MM.1S (cell line): ENCODE measurements at regions not wholly inside any gene's neighbourhood (a gene's known extent, or its start where the extent isn't known, plus 50 kb on each side); places are given as distances from the start of the nearest gene placed in this dataset.
"Not testable (repeated sequence)": the region's sequence is repeated elsewhere in the genome, so short reads cannot be mapped to it uniquely, and the experiment has no call there.

Experiments
- DNase-seq: peaks from one replicate; pipeline ENCODE4 v3.0.0-alpha.2; 2015
- H2AFZ ChIP-seq: fragments of 300-600 bp; sonication (generic); 2 replicates; pipeline ENCODE4 v1.6.0; 2016; ENCODE audit warnings: antibody characterized with exemption, low read length
- H3F3A ChIP-seq: fragments of 300-600 bp; sonication (generic); 2 replicates; pipeline ENCODE4 v1.6.1; 2016; ENCODE audit warnings: mild to moderate bottlenecking, antibody characterized with exemption, low read length, moderate library complexity, mixed read lengths; ENCODE audit not compliant: insufficient read depth
- H3K27ac ChIP-seq: fragments of 300-600 bp; sonication (generic); 2 replicates; pipeline ENCODE4 v1.5.1; 2016; ENCODE audit warnings: mild to moderate bottlenecking, low read length
- H3K27me3 ChIP-seq: fragments of 300-600 bp; sonication (generic); replicated peaks from 2 replicates; pipeline ENCODE4 v1.6.0; 2016; ENCODE audit warnings: low read length; ENCODE audit not compliant: insufficient read depth
- H3K36me3 ChIP-seq: fragments of 300-600 bp; sonication (generic); replicated peaks from 2 replicates; pipeline ENCODE4 v1.6.1; 2016; ENCODE audit warnings: mild to moderate bottlenecking, low read length, mixed read lengths; ENCODE audit not compliant: insufficient read depth
- H3K4me1 ChIP-seq: fragments of 300-600 bp; sonication (generic); 2 replicates; pipeline ENCODE4 v1.6.1; 2016; ENCODE audit warnings: low read length, mixed read lengths
- H3K4me2 ChIP-seq: fragments of 300-600 bp; sonication (generic); 2 replicates; pipeline ENCODE4 v1.6.0; 2016; ENCODE audit warnings: low read depth, low read length
- H3K4me3 ChIP-seq: fragments of 300-600 bp; sonication (generic); 2 replicates; pipeline ENCODE4 v1.5.1; 2016; ENCODE audit warnings: low read length, mixed read lengths
- H3K79me2 ChIP-seq: fragments of 300-600 bp; sonication (generic); 2 replicates; pipeline ENCODE4 v1.6.1; 2016; ENCODE audit warnings: mixed run types, low read length, mixed read lengths
- H3K9ac ChIP-seq: fragments of 300-600 bp; sonication (generic); 2 replicates; pipeline ENCODE4 v1.6.1; 2016; ENCODE audit warnings: low read length, mixed read lengths
- H3K9me2 ChIP-seq: fragments of 300-600 bp; sonication (generic); replicated peaks from 2 replicates; pipeline ENCODE4 v1.6.1; 2016; ENCODE audit warnings: mild to moderate bottlenecking, low read length, mixed read lengths; ENCODE audit not compliant: insufficient read depth
- H3K9me3 ChIP-seq: fragments of 300-600 bp; sonication (generic); replicated peaks from 2 replicates; pipeline ENCODE4 v1.6.1; 2016; ENCODE audit warnings: mild to moderate bottlenecking, low read length, mixed read lengths; ENCODE audit not compliant: insufficient read depth
- H4K20me1 ChIP-seq: fragments of 300-600 bp; sonication (generic); 2 replicates; pipeline ENCODE4 v1.6.1; 2016; ENCODE audit warnings: mild to moderate bottlenecking, low read length, moderate library complexity, mixed read lengths; ENCODE audit not compliant: insufficient read depth
- CTCF ChIP-seq: fragments of 300-600 bp; sonication (generic); IDR thresholded peaks from 2 replicates; pipeline ENCODE4 v1.5.1; 2016; ENCODE audit warnings: antibody characterized with exemption, low read length, mixed read lengths
- EZH2 ChIP-seq: fragments of 300-600 bp; sonication (generic); optimal IDR thresholded peaks from 2 replicates; pipeline ENCODE3; 2017; ENCODE audit warnings: low read depth, mild to moderate bottlenecking, antibody characterized with exemption, low read length, mixed read lengths
- EZH2phosphoT487 ChIP-seq: fragments of 300-600 bp; sonication (generic); IDR thresholded peaks from 2 replicates; pipeline ENCODE4 v1.6.1; 2018; ENCODE audit warnings: antibody characterized with exemption, low read length

- H3K4me2 ChIP-seq, H2AFZ ChIP-seq, DNase-seq, H3K4me1 ChIP-seq, H3K9me3 ChIP-seq, H3K36me3 ChIP-seq, H3F3A ChIP-seq, H3K27me3 ChIP-seq, H3K27ac ChIP-seq, H3K79me2 ChIP-seq, H3K9ac ChIP-seq, H3K9me2 ChIP-seq, H4K20me1 ChIP-seq, H3K4me3 ChIP-seq: not testable (repeated sequence)
These were observed 111.1 kb downstream of the GOLGA6L6 start for GRCh38 chr15:20430495-20430894.

GRCh38 chr15:20420710-20421109 is 120.9 kb downstream of the GOLGA6L6 start:
- H2AFZ ChIP-seq, H3K36me3 ChIP-seq: not testable (repeated sequence)

GRCh38 chr15:20416618-20417017 is 125.0 kb downstream of the GOLGA6L6 start:
- not testable (repeated sequence) for H3K27me3 ChIP-seq, H3K9me3 ChIP-seq, H3K4me1 ChIP-seq, DNase-seq, H3K9ac ChIP-seq, H3F3A ChIP-seq, H3K27ac ChIP-seq, H4K20me1 ChIP-seq, H2AFZ ChIP-seq, H3K79me2 ChIP-seq, H3K9me2 ChIP-seq, H3K4me2 ChIP-seq, H3K36me3 ChIP-seq, H3K4me3 ChIP-seq

More at GRCh38 chr15:20420710-20421109, 120.9 kb downstream of the GOLGA6L6 start:
- H3K4me3 ChIP-seq, H3K4me2 ChIP-seq, H3K9me3 ChIP-seq, H3K9ac ChIP-seq, DNase-seq, H4K20me1 ChIP-seq, H3K4me1 ChIP-seq, H3K27ac ChIP-seq, H3F3A ChIP-seq, H3K9me2 ChIP-seq, H3K27me3 ChIP-seq, H3K79me2 ChIP-seq: not testable (repeated sequence)

- H3K9me2 ChIP-seq, H3K4me1 ChIP-seq, H3K27ac ChIP-seq, H4K20me1 ChIP-seq, H3K4me2 ChIP-seq, H2AFZ ChIP-seq, H3K9ac ChIP-seq, H3K9me3 ChIP-seq, H3K36me3 ChIP-seq, H3K79me2 ChIP-seq, H3F3A ChIP-seq, DNase-seq, H3K4me3 ChIP-seq, H3K27me3 ChIP-seq: not testable (repeated sequence)
These were observed 131.9 kb downstream of the GOLGA6L6 start for GRCh38 chr15:20409667-20410198.

GRCh38 chr15:20409247-20409646 is 132.4 kb downstream of the GOLGA6L6 start:
- no peaks in the 10 kb centered on the region for H3K9me2 ChIP-seq
- H2AFZ ChIP-seq: no peak overlapping the region
- H3K36me3 ChIP-seq: no peaks in the 10 kb centered on the region
- H3F3A ChIP-seq: no peaks in the 10 kb centered on the region
- H3K79me2 ChIP-seq: no peaks in the 10 kb centered on the region
- H3K27ac ChIP-seq: no peak overlapping the region
- no peaks in the 10 kb centered on the region for H3K9me3 ChIP-seq
- H3K27me3 ChIP-seq: no peaks in the 10 kb centered on the region
- H3K9ac ChIP-seq: no peak overlapping the region
- H3K4me1 ChIP-seq: no peaks in the 10 kb centered on the region
- TF ChIP-seq EZH2phosphoT487 (no peak), EZH2 (no peak), CTCF (no peak)
- H3K4me2 ChIP-seq: no peak overlapping the region
- no peak overlapping the region for H3K4me3 ChIP-seq
- DNase-seq: no peak
- no peaks in the 10 kb centered on the region for H4K20me1 ChIP-seq
